ENCODE measurements at regions not wholly inside any gene's neighbourhood (a gene's known extent, or its start where the extent isn't known, plus 50 kb on each side); places are given as distances from the start of the nearest gene placed in this dataset.

- no peak for TF ChIP-seq CTCF (IDR thresholded peaks at IDR 0.05; ENCODE audit: insufficient read depth, low read length, poor library complexity, severe bottlenecking)
- no peak for TF ChIP-seq EZH2phosphoT487 (conservative IDR thresholded peaks at IDR 0.05; ENCODE audit: low read length)
Observed at GRCh38 chr13:66189986-66190385, 1040.2 kb downstream of the PCDH9 start.

All from SU-DHL-6 (cell line).